ENCODE measurements at regions not wholly inside any gene's neighbourhood (a gene's known extent, or its start where the extent isn't known, plus 50 kb on each side); places are given as distances from the start of the nearest gene placed in this dataset.

GRCh38 chrX:39442332-39442731 lies 641.1 kb downstream of the MID1IP1 start:
- TF ChIP-seq CTCF (IDR thresholded peaks at IDR 0.05; ENCODE audit: low read length) (no peak), EZH2 (IDR thresholded peaks at IDR 0.05; ENCODE audit: borderline replicate concordance, low read length) (no peak)
